Astrocyte of the cerebellum (primary cell): ENCODE measurements at regions not wholly inside any gene's neighbourhood (a gene's known extent, or its start where the extent isn't known, plus 50 kb on each side); places are given as distances from the start of the nearest gene placed in this dataset.
A peak's percentile ranks its signal among the peaks of the same experiment; 100 is the strongest.

Experiments
- DNase-seq: peaks from one replicate; pipeline ENCODE4 v3.0.0-alpha.2; 2011; ENCODE audit warnings: low read depth
- H3K4me3 ChIP-seq: 2 replicates; pipeline ENCODE4 v1.5.1; 2011; ENCODE audit warnings: mild to moderate bottlenecking, low read depth, low read length, moderate library complexity
- in situ Hi-C: cut with HindIII; loops from 2 replicates; pipeline ENCODE4 v1.10.0; 2017; ENCODE audit warnings: low sequenced_read_pairs
- TF ChIP-seq, protein P1 (sequence below): IDR thresholded peaks from 2 replicates; pipeline ENCODE4 v1.5.1; 2012; ENCODE audit warnings: low read length, low read depth, moderate library complexity, mild to moderate bottlenecking; ENCODE audit errors: missing control alignments

DNA sequence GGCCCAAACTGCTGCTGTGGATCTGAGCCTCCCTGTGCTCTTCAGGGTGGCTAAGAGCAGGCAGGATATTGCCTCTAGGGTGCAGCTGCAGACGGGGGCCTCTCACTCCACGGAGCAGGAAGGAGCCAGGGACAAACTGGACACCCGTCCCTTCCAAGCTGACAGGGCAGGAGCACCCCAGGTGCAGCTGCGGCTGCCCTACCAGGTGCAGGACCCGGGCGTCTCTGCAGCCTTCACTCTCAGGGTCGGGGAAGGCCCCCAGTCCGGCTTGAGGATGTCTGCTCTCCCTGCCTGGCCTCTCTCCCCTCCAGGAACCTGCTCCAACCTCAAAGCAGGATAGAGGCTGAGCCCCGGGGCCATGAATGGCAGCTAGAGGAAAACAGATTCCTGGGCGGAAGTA, 1554.9 kb upstream of the CADM2 start:
- in situ Hi-C loops, result no loop called here
- TF ChIP-seq, protein P1, sequence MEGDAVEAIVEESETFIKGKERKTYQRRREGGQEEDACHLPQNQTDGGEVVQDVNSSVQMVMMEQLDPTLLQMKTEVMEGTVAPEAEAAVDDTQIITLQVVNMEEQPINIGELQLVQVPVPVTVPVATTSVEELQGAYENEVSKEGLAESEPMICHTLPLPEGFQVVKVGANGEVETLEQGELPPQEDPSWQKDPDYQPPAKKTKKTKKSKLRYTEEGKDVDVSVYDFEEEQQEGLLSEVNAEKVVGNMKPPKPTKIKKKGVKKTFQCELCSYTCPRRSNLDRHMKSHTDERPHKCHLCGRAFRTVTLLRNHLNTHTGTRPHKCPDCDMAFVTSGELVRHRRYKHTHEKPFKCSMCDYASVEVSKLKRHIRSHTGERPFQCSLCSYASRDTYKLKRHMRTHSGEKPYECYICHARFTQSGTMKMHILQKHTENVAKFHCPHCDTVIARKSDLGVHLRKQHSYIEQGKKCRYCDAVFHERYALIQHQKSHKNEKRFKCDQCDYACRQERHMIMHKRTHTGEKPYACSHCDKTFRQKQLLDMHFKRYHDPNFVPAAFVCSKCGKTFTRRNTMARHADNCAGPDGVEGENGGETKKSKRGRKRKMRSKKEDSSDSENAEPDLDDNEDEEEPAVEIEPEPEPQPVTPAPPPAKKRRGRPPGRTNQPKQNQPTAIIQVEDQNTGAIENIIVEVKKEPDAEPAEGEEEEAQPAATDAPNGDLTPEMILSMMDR, result no peak
- DNase-seq, result no peak
- no peak overlapping the region for H3K4me3 ChIP-seq

DNA sequence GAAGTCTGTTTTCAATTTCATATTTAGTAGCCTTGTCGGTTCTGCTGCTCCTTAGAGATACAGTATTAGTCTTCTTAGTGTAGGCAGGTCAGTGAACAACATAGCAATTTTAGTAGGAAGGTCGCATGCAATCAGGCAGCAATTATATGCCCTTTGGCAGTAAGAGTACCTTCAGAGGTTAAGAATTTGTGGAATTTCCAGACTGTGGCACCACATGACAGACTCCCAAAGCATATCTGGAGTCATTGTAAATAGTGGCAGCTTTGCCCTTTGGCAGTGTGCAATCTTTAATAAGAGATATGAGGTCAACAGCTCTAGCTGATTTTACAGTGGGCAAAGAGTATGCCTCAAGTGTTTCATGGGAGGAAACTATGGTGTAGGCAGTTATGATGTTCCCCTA, 1532.5 kb upstream of the CADM2 start:
- no peak for DNase-seq
- in situ Hi-C loops, result no loop called here
- TF ChIP-seq, protein P1, result no peak
- H3K4me3 ChIP-seq, result no peak overlapping the region

DNA sequence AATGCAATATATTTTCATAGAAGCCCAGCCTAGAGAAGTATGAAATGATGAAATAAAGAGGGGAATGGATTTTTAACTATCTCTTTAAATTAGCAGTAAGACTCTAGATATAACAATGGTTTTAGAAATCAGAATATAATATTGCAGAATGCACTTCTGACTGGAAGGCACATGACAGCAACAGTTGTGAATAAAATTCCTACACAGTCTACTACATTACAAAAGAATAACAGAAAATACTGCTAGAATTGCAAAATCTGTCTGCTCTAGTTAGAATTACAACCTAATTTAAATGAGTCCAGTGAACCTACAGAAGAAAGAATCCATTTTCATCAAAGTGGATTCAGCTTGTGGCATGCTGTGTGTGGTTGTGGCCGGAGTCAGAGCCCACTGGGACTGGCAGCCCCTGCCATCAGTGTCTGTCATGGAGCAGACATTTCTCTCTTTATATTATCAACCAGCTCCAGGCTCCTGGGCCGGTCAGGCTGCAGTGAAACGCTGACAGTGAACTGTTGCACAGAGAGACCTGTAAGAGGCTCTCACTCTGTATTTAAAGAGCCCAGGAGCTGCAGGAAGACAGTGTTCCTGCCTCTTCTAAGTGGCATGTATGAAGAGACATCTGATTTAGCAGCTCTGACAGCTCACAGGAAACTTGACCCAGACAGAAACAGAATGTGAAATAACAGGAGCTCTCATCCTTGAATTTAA, 1523.8 kb upstream of the CADM2 start:
- no peak for DNase-seq
- no peak overlapping the region for H3K4me3 ChIP-seq
- TF ChIP-seq, protein P1, result no peak
- in situ Hi-C loops, result no loop called here

DNA sequence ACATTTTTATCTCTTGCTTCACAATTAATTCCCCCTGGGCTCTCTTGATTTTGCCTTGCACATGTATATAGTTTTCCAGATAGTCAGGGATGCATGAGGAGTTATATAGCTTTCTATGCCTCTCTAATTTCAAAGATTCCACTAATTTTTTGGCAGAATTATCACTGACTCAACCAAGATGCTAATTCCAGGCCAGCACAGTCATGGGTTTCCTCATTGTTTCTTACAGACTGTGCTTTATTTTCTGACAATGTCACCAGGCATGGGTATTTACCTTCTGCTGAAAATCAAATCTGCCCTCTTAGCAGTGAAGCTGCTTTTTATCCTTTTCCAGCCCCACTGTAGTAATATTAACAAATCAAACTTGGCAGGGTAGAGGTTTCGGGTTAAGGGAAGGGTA, 1520.6 kb upstream of the CADM2 start:
- in situ Hi-C loops, result no loop called here
- TF ChIP-seq, protein P1, result no peak
- DNase-seq, result peak; percentile 38
- H3K4me3 ChIP-seq, result no peak overlapping the region

DNA sequence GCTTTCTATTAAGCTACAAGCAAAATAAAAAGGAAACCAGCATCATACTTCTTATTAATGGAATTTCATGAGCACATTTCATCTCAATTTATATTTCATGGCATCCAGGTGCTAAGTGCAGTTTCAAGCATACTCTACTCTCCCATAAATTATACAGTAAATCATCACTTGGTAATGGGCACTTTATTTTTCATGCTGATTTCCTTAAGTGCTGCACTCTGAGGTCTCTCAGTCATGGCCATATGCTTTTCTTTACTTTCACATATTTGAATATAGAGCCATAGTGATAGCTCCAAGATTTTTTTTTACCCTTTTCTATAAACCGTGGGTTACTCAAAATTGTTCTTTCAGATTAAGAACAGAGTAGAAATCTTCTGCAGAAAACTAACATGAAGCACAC, 1505.7 kb upstream of the CADM2 start:
- TF ChIP-seq, protein P1, result no peak
- in situ Hi-C loops, result no loop called here
- no peak overlapping the region for H3K4me3 ChIP-seq
- DNase-seq, result no peak

DNA sequence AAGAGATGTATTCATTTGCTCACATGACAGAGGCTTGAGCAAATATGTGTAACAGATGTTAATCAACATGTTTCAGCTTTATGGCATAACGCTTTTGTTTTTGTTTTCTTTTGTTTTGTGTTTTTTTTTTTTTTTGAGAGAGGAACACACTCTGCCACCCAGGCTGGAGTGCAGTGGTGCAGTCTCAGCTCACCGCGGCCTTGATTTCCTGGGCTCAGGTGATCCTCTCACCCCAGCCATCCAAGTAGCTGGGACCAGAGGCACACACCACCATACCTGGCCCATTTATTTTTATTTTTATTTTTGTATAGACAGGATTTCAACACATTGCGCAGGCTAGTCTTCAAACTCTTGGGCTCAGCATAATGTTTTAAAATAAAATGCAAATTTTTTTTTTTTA, 1504.4 kb upstream of the CADM2 start:
- DNase-seq, result no peak
- in situ Hi-C loops, result no loop called here
- TF ChIP-seq, protein P1, result no peak
- no peak overlapping the region for H3K4me3 ChIP-seq
